G401.6 (cell line): ENCODE measurements at regions not wholly inside any gene's neighbourhood (a gene's known extent, or its start where the extent isn't known, plus 50 kb on each side); places are given as distances from the start of the nearest gene placed in this dataset.
"Not testable (repeated sequence)": the region's sequence is repeated elsewhere in the genome, so short reads cannot be mapped to it uniquely, and the experiment has no call there.

Experiments used
- FAIRE-seq: peaks from 2 replicates; lab custom pipeline; 2012; peaks lifted over from hg19 to GRCh38; lab: Jason Lieb, UNC

DNA sequence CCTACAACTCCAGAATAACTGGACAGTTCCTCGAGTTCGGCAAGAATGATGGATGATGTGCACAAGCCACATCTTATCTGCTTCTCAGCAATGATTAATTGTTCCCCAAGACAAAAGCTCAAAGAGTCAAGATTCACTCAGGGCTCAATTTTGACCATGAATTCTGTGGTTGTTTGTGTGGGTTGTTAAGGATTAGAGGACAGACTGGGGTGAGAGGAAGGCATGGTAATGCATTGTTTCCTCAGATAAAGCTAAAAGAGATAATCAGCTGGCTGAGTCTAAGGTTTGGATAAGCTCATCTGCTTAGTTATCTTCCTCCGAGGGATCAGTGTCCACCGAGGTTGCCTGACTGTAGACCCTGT is 161.0 kb downstream of the CPEB2 start:
- FAIRE-seq: no peak

DNA sequence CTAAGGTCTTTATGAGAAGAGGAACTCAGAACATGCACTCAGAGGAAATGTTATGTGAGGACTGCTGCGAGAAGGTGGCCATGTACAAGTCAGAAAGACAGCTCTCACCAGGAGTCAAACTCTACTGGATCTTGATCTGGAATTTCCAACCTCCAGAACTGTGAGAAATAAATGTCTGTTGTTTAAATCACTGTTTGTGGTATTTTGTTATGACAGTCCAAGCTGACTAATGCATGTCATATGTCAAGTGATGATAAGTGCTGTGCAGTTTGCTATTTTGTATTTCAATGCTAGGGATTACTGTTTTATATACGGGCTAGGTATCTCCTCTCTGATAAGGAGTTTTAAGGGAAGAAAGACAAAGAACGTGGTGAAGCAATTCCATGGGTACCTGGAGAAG is 162.3 kb downstream of the CPEB2 start:
- FAIRE-seq: no peak

DNA sequence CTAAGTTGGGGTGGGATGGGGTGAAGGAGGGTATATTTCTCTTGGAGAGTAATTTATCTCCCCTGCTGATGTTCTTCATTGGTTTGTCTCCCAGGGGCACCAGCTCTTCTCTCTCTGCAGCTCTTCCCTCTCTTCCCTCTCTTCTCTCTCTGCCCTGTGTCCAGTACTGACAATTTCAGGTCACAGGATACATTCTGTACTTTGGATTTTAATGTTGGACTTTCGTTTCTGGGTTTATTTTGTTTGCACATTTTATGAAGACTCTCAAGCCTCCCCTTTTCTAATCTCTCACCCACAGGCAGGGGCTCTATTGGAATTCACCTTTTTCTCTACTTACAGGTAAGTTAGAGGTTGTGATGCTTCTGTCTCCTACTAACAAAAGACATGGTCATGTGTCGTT is 165.5 kb downstream of the CPEB2 start:
- FAIRE-seq: no peak

DNA sequence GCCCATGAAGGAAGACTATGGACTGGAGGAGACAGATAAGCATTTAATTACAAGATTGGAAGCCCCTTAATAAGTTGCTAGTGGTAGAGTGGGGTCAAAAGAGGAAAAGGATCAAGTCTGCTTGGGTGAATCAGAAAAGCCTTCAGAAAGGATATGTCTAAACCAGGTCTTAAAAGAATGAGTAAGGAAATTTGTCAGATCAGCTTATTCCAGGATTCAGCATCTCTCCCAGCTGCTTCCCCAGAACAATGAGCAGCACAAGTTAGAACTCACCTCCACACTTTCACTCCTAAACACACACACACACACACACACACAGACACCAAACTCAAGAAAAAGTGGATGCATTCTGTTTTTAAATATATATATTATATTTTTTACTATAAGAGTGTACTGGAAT is 166.5 kb downstream of the CPEB2 start:
- FAIRE-seq: no peak

DNA sequence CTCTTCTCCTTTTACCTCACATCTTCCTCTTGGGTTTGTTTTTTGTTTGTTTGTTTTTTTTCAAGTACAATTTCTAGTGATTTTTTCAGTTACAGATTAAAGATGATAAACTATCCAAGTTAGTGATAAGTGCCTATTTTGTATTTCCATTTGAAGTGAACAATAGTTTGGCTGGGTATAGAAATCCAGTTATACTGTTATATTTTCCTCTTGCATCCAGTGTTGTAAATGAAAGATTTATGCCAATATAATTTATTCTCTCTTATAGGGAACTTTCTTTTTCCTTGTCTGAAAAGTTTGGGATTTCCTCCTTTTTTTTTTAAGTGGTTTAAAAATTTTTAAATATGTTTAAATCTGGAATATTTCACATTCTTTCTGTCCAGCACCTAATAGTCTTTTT is 169.4 kb downstream of the CPEB2 start:
- no peak for FAIRE-seq

DNA sequence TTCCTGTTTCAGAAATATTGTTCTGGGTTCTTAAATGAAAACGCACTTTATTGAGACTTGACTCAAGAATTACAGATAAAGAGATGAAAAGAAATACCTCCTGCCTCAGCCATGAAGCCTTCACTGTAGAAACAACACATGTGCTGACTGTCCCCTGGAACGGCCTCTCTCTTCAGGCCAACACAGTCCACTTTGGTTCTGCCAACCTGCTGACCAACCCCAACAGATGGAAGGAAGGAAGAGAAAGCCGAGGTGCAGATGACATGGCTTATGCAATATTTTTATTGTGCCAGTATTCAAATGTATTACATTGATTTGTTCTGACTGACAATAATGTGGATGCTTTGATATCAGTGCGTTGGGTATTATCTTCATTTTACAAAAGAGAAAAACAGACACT is 171.0 kb downstream of the CPEB2 start:
- FAIRE-seq: no peak

DNA sequence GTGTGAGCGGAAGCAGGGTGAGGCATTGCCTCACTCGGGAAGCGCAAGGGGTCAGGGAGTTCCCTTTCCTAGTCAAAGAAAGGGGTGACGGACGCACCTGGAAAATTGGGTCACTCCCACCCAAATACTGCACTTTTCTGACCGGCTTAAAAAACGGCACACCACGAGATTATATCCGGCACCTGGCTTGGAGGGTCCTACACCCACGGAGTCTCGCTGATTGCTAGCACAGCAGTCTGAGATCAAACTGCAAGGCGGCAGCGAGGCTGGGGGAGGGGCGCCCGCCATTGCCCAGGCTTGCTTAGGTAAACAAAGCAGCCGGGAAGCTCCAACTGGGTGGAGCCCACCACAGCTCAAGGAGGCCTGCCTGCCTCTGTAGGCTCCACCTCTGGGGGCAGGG is 171.9 kb downstream of the CPEB2 start:
- FAIRE-seq: not testable (repeated sequence)

DNA sequence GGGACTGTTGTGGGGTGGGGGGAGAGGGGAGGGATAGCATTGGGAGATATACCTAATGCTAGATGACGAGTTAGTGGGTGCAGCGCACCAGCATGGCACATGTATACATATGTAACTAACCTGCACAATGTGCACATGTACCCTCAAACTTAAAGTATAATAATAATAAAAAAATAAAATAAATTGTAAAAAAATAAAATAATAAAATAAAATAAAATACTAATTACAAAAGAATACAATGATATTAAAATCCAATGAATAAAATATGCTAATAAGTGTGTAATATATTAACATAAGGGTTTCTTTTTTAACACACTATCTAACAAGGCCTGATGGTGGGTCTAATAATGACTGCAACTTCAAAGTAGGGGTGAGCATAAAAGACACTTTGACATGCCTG is 177.6 kb downstream of the CPEB2 start:
- peak; percentile 17 for FAIRE-seq

DNA sequence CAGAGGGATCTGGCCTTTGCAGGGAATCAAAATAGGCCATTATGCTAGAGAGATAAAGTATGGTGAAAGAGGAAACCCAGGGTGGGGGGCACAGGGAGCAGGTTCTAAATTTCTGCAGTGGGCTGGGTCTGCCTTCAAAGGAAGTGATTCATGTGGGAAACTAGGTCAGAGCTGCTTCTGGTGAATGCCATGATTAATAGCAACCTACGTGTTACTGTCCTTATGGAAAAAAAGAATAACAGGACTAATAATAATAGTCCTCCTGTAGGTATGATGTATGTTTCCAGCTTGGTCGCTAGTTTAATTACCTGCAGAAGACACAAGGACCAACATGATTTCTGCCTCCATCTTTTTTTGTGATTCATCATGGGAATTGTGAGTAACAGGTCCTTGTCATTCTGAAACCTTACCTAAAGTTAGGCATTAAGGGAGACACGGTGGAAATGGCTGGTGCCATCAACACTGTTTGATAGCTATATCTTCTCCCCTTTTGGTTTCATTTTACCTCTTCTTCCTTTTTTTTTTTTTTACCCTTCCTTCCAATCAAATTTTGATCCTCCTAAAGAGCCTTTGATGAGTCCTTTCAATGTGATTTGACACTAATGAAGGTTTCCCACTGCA is 180.4 kb downstream of the CPEB2 start:
- no peak for FAIRE-seq

DNA sequence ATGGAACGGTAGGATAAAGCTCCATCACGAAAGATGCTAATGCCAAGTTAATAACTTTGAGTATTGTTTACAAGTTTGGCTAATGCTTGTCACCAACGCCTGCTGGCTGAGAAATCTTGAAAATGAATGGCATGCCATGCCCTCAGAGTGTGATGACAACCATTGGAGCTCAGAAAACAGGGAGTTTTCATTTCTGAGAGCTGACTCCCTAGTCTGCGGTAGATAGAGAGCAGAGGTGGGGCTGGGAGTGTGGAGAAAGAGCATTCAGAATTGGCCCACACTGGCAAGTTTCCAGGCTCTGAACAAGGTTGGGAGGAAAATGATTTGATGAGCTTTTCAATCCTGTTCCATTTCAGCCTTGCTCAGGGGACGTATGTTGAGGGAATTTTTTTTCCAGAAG is 183.9 kb downstream of the CPEB2 start:
- FAIRE-seq: no peak

DNA sequence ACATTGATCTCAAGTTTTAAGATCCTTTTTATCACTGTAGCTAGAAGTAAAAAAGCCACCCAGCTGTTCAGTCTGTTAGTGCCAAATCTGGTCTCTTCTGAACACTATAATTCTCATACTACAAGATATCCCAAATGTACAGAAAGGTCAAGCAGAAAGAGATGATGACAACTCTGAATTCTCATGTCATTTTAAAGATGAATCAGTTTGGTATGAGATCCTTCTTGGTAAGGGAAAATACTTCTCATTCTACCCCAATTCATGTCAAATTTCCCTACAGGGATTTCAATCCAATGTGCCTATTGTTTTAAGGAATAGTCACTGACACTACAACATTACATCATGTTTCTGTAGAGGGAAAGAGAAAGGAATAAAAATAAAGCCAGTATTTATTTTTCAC is 184.5 kb downstream of the CPEB2 start:
- no peak for FAIRE-seq

DNA sequence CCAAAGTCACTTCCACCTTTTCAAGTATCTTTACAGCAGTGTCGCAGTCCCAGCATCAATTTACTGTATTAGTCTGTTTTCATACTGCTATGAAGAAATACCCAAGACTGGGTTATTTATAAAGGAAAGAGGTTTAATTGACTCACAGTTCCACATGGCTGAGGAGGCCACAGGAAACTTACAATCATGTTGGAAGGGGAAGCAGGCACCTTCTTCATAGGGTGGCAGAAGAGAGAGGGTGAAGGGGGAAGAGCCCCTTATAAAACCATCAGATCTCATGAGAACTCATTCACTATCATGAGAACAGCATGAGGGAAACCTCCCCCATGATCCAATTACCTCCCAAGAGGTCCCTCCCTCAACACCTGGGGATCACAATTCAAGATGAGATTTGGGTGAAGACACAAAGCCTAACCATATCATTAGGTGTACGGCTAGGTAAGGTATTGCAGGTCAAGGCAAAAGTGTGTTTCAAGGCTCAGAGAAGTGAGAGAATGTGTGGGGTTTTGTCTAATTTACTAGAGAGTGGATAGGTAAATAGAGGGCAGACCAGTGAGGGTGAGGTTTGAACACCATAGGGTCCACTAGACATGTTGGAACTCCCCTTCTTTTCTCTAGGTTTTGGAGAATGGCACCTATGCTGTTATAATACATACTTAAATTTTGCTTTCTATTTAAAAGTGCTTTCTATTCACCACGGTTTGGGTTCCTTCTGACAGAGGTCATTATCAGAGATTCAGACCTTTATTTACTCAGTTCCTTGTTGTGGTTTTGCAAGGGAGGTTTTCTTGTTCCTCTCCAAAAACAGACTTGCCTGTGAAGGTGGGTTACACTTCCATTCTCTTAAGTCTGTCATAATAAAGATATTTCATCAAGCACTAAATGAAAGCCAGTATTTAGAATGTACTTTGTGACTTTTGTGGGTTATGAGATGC is 186.6 kb downstream of the CPEB2 start:
- no peak for FAIRE-seq

DNA sequence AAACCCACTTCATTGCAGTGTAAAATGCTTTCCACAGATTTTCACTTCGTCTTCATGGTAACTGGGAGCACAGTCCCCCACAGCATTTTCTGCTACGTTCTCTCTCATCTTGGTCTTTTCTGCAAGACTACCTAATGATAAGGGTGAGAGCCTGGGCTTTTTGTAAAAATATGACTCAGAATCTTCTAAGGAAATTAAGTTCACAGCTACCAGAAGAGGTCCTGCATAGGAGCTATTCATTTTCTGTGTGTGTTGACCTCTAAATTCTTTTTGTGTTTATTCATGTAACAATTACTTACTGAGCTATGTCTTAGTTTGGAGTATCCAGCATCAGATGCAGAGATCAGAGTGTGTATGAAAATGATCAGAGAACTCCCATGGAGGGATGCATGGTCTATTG is 192.2 kb downstream of the CPEB2 start:
- no peak for FAIRE-seq

DNA sequence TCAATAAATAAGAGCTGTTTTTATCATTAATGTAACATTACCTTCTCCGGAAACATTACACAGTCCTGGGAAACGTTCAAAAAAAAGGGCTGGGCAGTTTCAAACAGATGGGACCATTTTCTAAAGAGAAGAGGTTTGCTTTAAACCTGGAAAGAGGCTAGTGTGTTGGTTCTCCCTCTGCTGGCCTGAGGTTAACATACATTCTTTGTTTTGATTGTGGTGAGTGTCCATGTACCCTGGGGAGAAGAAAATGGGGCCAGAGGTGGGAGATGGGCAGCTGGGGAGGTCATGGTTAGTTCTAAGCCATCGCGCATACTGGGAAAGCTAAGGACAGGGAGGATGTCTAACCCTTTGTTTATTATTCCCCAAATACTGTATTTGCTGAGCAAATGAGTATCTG is 194.7 kb downstream of the CPEB2 start:
- FAIRE-seq: no peak

DNA sequence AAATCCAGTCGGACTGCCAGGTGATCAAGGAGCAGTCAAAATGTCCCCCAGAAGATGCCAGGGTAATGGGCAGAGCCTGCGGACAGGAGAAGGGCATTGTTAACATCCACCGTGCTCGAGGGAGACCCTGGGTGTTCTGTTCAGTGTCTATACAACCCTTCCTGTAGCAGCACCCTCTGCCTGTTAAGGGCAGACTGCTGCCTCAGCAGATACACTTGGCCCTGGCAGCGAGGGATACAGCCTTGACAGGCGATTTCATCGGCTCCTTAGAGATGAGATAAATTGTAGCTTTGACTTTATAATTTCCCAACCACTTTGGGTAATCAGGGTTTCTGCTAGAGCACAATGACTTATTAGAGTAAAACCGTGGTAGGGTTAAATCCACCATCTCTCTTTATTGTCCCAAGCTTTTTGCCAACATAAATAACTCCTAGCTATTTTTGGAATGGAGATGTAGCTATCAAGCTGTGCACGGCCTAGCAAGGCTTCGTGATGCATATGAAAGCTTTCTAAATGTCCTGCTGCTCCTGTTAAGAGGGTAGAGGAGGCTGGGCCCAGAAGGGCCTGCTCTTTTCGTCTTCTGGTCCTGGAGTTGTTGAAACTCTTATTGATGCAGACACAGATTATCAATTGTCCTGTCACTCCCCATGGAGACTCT is 195.9 kb downstream of the CPEB2 start:
- no peak for FAIRE-seq

DNA sequence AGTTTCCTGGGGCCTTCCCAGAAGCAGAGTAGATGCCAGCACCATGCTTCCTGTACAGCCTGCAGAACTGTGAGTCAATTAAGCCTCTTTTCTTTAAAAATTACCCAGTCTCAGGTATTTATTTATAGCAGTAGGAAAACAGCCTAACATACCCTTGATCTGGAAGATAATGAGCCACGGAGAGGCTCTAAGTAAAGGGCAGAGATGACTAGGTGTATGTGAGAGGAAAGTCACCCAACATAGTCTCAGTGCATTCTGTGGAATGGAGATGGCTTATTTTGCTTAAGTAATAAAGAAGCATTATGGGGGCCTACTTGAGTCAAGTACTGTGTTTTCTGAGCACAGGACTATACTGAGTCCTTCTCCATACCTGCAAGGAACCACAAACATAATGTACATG is 199.5 kb downstream of the CPEB2 start:
- no peak for FAIRE-seq

DNA sequence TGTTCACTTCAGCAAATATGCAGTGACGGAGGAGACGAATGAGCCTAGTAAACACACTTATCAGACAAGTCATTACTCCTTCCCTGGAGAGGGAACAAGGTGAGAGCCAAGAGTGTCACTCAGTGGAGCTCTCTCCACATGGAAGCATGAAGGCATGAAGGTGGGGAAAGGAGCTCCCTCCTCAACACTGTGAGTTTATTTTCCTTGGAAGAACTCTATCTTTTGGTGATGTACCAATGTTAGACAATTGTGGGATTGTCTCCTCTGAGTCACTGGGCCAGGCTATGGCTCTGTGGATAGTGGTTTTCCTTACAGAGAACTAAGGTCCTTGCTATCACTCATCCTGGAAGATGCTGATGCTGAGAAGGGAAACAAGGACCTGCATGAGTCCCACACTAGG is 200.2 kb downstream of the CPEB2 start:
- FAIRE-seq: no peak

DNA sequence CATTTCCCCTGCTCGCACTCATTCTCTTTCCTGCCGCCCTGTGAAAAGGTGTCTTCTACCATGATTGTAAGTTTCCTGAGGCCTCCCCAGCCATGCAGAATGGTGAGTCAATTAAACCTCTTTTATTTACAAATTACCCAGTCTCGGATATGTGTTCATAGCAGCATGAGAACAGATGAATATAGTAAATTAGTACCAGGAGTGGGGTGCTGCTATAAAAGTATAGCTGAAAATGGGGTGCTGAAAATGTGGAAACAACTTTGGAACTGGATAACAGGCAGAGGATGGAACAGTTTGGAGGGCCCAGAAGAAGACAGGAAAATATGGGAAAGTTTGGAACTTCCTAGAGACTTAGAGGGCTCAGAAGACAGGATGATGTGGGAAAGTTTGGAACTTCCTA is 204.2 kb downstream of the CPEB2 start:
- FAIRE-seq: not testable (repeated sequence)

DNA sequence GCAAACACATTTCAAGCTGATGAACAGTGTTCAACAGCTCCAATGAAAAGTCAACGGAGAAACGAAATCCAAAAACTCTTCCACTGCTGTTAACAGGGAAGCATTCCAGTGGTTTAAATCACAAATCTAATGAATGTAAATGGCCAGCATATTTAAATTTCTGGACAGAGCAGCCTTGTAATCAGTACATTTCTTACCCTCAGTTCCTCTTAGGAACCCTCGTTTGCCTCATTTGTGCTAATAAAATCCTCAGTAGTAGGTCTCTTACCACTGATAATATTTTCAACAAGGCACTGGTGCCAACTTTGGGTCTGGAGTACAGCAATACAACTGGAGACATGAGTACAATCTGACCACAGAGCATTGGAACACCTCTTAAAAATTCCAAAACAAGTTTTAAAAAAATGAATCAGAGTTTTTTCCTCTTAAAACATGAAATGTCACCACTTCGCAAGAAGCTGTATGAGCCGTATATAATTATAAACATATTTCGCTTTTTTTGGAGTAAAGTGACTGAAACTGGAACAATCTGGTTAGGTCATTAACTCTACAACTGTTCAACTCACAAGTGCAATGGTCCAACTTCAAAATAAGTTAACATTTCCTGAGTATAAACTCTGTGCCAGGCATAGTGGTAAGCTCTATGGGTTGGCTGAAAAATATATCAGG is 211.2 kb downstream of the CPEB2 start:
- no peak for FAIRE-seq

DNA sequence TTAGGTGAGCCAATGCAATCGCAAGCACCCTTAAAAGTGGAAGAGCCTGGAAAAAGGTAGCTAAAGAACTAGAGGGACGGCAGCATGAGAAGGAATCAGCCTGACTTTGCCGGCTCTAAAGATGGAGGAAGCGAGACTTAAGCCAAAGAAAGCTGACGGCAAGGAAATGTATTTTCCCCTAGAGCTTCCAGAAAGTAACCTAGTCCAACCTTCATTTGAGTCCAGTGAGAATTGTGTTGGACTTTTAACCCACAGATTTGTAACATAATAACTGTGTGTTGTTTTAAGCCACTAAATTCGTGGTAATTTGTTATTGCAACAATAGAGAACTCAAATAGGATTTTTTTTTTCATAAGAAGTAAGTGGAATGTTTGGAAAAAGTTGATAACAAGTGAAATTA is 212.7 kb upstream of the C1QTNF7 start:
- no peak for FAIRE-seq

DNA sequence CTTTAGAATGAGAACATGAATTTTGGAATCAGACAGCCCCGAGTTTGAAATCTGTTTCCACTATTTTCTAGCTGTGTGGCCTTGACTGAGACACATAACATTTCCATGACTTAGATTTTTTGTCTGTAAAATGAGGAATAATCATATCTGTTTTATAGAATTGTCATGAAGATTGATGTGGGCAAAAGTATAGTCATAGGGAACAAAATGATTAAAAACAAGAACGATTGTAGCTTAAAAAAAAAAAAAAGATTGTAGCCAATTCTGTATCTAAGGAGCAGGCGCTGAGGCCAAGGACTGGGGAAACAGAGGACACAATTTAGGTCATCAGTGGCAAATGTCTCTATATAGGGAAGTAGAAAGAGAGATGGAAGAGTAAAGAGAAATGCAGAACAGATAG is 201.6 kb upstream of the C1QTNF7 start:
- FAIRE-seq: no peak

DNA sequence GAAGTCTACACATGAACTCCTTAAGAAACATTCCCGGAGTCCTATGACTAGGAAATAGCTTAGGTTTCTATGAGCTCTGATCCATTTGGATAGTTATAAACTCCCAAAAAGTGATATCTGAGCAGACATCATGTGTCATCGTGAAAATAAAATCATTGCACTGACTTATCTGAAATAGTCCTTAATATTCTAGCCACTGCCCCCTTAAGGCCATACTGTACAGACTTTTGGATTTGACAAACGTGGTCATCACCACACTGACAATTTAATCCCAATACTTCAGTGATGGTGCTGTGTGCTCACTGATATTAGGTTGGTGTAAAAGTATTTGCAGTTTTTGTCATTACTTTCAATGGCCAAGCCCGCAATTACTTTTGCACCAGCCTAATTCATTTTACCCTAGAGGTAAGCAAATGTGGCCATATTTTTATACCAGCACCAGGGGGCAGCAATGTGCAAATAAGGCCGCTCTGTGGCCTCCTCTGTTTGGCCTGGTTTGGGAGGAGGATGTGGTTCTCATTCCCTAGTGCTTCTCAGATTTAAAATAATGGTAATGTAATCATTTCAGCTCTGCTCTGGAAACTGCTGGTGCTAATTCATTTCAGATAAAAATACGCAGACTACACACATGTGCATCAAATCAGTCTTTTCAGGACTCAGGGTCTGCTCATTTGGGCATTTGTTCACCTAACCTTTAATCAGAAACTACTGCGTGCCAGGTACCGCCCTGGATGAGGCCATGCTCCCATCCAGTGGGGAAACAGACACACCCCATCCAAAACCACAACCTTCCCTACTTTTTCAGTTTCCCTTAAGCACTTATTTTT is 196.4 kb upstream of the C1QTNF7 start:
- no peak for FAIRE-seq
